ENCODE measurements at regions not wholly inside any gene's neighbourhood (a gene's known extent, or its start where the extent isn't known, plus 50 kb on each side); places are given as distances from the start of the nearest gene placed in this dataset.

DNA sequence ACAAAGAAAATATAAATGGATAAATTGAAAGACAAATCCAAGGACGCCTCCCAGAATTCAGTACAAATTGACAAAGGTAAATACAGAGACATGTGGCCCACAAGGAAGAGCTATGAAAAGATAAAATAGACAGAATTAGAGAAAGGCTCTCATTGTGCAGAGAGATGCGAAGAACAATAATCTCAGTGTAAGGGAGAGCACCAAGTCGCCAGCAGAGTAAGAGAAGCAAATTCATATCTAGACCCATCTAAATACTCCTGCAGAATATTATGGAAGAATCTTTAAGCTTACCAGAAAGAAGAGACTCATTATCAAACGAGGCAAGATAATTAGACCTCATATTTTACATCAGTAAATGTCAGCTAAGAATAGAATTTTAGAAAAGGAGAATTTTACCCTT lies 101.7 kb upstream of the ITGA1 start:
- in situ Hi-C loops (cut with HindIII; ENCODE audit: low pct_unique_long_range_greater_than_20kb, low sequenced_read_pairs): no loop called here
- no peak for TF ChIP-seq JUND (IDR thresholded peaks at IDR 0.05; ENCODE audit: low read depth)
- DNase-seq (ENCODE audit: low read depth in 1 of 2, low spot score in 1 of 2): no peak

DNA sequence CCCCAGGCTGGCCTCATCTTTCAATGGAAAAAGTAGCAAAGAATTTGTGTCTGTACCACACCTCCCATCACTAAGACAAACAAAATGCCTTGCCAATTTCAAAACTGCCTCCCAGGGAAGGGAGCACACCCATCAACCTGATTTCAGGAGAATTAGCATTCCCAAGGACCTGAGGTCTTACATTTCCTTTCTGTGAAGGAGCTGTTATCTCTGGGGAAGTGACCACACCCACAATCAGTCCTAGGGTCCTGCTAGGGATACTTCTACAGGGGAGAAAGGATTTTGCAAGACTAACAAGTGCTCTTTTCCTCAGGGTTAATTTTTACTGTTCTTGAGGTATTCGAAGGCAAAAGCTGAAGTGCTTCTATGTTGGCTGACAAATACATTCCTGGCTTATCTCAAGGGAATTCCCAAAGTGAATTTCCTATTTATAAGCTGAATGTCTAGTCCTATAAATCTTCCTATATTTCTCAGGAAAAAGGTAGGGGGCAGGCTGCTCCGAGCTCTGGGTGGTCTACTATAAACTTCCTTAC lies 97.4 kb upstream of the ITGA1 start:
- no peak for DNase-seq (ENCODE audit: low read depth in 1 of 2, low spot score in 1 of 2)
- in situ Hi-C loops (cut with HindIII; ENCODE audit: low pct_unique_long_range_greater_than_20kb, low sequenced_read_pairs): no loop called here
- no peak for TF ChIP-seq JUND (IDR thresholded peaks at IDR 0.05; ENCODE audit: low read depth)

DNA sequence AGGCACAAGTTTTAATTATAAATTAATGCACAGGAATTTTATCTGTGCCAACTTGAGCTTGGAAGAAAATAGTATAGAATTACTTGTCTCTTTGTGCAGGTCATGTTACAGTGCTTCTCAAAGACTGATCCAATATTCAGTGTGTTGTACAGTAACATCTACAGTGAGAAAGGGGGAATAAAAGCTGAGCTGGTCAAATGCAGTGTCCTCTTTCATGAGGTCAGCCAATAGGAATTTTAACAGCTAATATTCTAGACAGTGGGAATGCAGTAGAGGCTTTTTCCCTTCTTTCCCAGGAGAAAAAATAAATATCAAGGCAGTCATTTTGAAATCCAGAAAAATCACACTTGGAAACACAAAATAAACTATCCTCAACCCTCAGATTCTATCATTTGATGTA lies 95.7 kb upstream of the ITGA1 start:
- in situ Hi-C loops (cut with HindIII; ENCODE audit: low pct_unique_long_range_greater_than_20kb, low sequenced_read_pairs): no loop called here
- TF ChIP-seq JUND (IDR thresholded peaks at IDR 0.05; ENCODE audit: low read depth): no peak
- no peak for DNase-seq (ENCODE audit: low read depth in 1 of 2, low spot score in 1 of 2)

DNA sequence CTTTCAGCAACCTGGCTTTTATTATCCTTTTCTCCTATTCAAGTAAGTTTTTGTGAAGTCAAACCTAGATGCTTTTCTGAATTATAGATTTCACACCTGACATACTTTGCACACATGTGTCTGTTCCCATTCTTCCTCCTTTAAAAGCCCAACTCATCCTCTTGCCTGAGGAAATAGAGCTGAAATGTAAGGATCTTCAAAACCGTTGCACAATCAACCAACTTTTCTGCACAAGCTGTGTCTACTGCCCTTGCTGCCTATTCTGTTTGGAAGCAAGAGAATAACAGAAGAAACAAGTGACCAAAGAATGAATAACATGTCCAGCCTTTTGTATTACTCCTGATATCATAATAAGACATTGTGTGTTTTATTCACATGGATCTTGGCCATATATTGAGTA lies 95.1 kb upstream of the ITGA1 start:
- DNase-seq (ENCODE audit: low read depth in 1 of 2, low spot score in 1 of 2): no peak
- TF ChIP-seq JUND (IDR thresholded peaks at IDR 0.05; ENCODE audit: low read depth): no peak
- in situ Hi-C loops (cut with HindIII; ENCODE audit: low pct_unique_long_range_greater_than_20kb, low sequenced_read_pairs): no loop called here

DNA sequence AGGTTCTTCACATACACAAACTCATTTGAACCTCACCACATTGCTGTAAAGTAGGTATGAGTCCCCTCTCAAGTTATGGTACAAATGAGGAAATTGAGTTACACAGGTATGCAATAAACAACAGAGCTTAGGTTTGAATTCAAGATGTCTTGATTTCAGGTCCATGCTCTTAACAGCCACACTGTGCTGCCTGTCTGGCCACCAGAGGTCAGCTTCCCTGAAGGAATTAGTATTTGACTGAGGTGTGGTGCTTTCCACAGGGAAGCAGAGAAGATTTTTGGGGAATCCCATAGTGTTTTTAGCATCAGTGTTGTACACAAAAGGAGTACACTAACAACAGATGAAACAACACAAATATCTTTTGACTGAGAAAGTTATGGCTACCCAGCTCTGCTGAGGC lies 94.4 kb upstream of the ITGA1 start:
- peak in 1 of 2 experiments; percentile 33 for DNase-seq (ENCODE audit: low read depth in 1 of 2, low spot score in 1 of 2)
- in situ Hi-C loops (cut with HindIII; ENCODE audit: low pct_unique_long_range_greater_than_20kb, low sequenced_read_pairs): no loop called here
- no peak for TF ChIP-seq JUND (IDR thresholded peaks at IDR 0.05; ENCODE audit: low read depth)

DNA sequence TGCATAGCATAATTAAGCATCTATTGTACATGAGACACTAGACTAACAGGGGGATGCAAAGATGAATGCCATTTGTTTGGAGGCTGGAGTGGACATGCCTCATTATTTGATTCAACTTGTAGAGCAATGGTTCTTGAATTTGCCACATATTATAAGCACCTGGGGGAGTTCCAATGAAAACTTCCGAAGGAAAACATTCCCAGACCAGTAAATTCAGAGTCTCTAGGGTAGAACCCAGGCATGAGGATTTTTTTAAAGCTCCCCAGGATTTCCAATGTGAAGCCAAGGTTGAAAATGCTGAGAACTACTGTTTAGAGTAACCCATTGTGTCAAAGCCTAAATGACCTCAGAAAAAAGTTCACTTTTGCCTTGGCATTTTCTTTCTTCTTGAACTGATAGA lies 93.9 kb upstream of the ITGA1 start:
- DNase-seq (ENCODE audit: low read depth in 1 of 2, low spot score in 1 of 2): no peak
- TF ChIP-seq JUND (IDR thresholded peaks at IDR 0.05; ENCODE audit: low read depth): no peak
- in situ Hi-C loops (cut with HindIII; ENCODE audit: low pct_unique_long_range_greater_than_20kb, low sequenced_read_pairs): no loop called here

DNA sequence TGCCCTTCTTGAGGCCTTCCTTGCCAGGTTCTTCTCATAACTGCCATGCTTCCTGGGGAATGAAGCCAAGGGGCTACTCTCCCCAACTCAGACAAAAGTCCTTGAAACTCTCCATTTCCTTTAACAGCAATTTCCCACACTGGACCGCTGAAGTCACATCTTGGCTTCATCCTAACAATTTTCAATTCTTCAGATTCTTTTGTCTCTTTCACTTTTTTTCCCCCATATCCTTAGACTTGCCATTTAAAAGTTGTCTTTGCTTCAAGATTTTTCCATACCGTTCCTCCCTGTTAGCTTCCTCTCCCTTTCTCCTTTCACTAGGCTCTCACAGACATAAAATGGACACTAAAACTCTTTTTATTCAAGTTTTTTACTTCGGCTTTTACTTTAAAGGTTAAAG lies 93.1 kb upstream of the ITGA1 start:
- no peak for TF ChIP-seq JUND (IDR thresholded peaks at IDR 0.05; ENCODE audit: low read depth)
- in situ Hi-C loops (cut with HindIII; ENCODE audit: low pct_unique_long_range_greater_than_20kb, low sequenced_read_pairs): no loop called here
- DNase-seq (ENCODE audit: low read depth in 1 of 2, low spot score in 1 of 2): no peak

DNA sequence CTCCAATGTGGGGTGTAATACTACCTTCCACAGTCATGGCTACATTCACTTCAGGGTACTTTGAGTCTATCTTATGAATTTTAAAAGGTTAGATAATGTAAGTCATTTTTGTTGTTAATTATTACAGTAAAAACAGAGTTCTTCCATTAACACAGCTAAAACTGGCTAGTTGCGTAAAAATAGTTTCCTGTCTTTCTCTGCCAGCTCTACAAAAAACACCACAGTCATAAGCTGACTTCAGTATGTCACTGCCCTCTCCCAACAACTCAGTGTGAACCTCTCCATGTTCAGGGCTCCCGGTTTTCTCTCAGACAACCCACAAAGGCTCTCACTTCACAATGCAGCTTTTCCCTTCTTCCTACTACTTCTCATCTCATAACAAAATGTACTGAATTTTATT lies 84.8 kb upstream of the ITGA1 start:
- in situ Hi-C loops (cut with HindIII; ENCODE audit: low pct_unique_long_range_greater_than_20kb, low sequenced_read_pairs): no loop called here
- DNase-seq (ENCODE audit: low read depth in 1 of 2, low spot score in 1 of 2): no peak
- no peak for TF ChIP-seq JUND (IDR thresholded peaks at IDR 0.05; ENCODE audit: low read depth)

DNA sequence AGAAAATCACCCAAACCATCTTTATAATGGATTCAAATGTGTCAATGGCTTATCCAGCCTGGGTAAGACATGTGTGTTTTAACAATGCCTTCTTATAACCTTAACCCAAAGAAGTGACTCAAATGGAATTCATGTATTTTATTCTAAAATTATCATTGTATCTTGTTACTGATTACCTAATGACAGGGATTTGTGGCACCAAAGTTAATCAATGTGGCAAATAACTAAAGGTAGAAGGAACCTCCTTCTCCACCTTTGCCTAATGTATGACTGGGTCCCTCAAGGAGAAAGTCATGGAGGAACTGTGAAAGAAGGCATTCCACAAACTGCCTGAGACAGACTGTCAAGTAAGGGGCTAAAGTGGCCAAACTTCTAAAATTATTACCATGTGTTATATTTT lies 84.4 kb upstream of the ITGA1 start:
- TF ChIP-seq JUND (IDR thresholded peaks at IDR 0.05; ENCODE audit: low read depth): no peak
- no peak for DNase-seq (ENCODE audit: low read depth in 1 of 2, low spot score in 1 of 2)
- in situ Hi-C loops (cut with HindIII; ENCODE audit: low pct_unique_long_range_greater_than_20kb, low sequenced_read_pairs): no loop called here

DNA sequence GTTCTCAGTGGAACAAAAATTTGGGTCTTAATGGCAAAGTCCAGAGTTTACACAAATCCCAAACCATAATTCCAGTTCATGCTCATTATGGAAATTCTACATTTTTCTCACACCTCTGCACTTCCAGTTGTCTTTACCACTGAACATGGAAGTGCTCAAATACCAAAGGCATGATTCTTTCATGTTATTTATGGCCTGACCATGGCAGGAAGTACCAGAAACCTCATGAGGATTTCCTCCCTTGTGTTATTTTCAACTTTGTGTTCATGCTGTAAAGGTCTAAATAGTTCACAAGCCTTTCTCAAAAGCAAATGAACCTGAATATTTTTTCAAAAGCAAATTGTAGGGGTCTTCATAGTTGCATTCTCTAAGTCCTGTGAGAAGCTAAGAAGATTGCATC lies 82.0 kb upstream of the ITGA1 start:
- in situ Hi-C loops (cut with HindIII; ENCODE audit: low pct_unique_long_range_greater_than_20kb, low sequenced_read_pairs): no loop called here
- DNase-seq (ENCODE audit: low read depth in 1 of 2, low spot score in 1 of 2): no peak

DNA sequence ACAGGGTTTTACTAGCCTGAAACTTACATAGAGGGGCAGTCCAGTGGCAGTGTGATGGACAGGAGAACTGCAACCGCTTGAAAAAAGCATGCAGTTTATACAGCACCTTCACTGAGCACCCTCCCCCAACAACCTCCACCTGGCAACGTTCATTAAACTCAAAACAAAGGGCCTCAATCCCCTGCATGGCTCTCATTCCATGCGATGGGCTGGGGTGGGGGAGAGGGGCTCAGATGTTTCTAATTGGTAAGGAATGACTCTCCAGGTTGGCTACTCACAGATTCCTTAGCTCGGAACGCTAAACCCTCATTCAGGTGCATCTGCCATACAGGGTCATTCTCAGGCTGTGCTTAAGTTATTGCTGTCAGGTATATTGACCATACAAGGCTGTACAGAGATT lies 80.9 kb upstream of the ITGA1 start:
- in situ Hi-C loops (cut with HindIII; ENCODE audit: low pct_unique_long_range_greater_than_20kb, low sequenced_read_pairs): no loop called here
- no peak for DNase-seq (ENCODE audit: low read depth in 1 of 2, low spot score in 1 of 2)
- no peak for TF ChIP-seq JUND (IDR thresholded peaks at IDR 0.05; ENCODE audit: low read depth)

More for the DNA sequence above, 82.0 kb upstream of the ITGA1 start:
- no peak for TF ChIP-seq JUND (IDR thresholded peaks at IDR 0.05; ENCODE audit: low read depth)

DNA sequence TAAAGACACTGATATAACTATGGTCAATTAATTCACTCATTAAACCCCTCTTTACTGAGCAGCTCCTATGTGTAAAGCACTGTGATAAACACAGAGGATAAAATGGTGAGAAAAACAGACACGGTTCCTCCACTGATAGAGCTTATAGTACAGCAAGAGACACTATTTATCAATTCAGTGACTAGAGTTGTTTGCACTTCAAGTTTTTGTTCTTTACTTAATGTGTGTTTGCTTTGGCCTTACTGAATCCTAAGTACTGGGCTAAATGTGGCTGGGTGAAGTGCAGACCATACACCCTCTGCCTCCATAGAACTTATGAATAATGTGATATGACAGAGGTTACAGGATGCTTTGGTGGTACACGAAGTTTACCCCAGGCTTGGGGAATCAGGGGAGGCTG lies 80.1 kb upstream of the ITGA1 start:
- DNase-seq (ENCODE audit: low read depth in 1 of 2, low spot score in 1 of 2): no peak
- in situ Hi-C loops (cut with HindIII; ENCODE audit: low pct_unique_long_range_greater_than_20kb, low sequenced_read_pairs): no loop called here

DNA sequence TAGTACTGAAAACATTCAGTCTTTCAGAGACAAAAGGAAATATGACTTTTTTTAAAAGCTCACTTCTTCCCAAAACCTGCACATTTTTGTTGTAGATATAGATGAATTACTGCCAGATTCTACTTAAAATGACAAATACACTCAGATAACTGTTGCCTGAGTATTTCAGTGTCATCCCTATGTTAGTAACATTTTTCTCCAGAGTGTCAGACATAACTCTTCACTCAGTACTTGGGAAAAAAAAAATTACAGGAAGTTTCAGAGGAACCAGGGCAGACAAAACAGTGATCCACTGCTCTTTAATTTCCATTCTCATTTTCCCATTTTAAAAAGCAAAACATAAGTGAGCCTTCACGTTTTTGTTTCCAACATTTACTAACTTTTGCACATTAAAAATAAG lies 79.3 kb upstream of the ITGA1 start:
- in situ Hi-C loops (cut with HindIII; ENCODE audit: low pct_unique_long_range_greater_than_20kb, low sequenced_read_pairs): no loop called here
- no peak for DNase-seq (ENCODE audit: low read depth in 1 of 2, low spot score in 1 of 2)
- no peak for TF ChIP-seq JUND (IDR thresholded peaks at IDR 0.05; ENCODE audit: low read depth)

More for the DNA sequence above, 80.1 kb upstream of the ITGA1 start:
- no peak for TF ChIP-seq JUND (IDR thresholded peaks at IDR 0.05; ENCODE audit: low read depth)

DNA sequence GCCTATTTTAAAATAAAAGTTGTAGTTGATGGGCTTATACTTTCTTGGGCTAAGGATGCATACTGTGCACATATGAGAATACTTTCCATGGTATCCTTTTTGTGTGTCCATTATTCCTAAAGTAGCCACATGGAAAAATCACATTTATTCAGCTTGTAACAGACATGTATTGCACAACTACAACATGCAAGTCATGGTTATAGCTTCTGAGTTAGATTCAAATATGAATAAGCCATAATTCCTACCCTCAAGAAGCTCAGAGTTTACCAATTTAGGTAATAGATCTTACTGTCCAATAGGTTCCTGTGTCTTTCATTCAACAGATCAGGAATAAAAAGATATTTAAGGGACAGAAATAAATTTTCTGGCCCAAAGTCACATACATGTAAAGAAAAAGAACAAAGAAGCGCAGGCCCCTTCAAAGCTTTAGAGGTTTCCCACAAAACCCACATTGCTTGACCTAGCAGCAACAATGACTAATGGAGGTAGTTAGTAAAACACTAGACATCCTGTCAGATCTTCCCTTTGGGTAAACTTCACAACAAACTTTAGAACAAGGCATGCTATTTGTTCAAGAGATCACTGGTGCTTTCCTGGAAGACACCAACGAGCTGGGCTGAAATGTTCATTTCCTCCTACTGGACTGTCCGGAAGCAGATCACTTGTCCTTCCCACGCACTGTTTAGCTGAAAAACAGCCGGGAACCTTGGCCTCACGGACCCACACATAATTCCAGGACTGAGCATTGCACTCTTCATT lies 78.4 kb upstream of the ITGA1 start:
- no peak for TF ChIP-seq JUND (IDR thresholded peaks at IDR 0.05; ENCODE audit: low read depth)
- no peak for DNase-seq (ENCODE audit: low read depth in 1 of 2, low spot score in 1 of 2)
- in situ Hi-C loops (cut with HindIII; ENCODE audit: low pct_unique_long_range_greater_than_20kb, low sequenced_read_pairs): no loop called here
